ENCODE measurements at regions not wholly inside any gene's neighbourhood (a gene's known extent, or its start where the extent isn't known, plus 50 kb on each side); places are given as distances from the start of the nearest gene placed in this dataset.
A peak's percentile ranks its signal among the peaks of the same experiment; 100 is the strongest.

DNA sequence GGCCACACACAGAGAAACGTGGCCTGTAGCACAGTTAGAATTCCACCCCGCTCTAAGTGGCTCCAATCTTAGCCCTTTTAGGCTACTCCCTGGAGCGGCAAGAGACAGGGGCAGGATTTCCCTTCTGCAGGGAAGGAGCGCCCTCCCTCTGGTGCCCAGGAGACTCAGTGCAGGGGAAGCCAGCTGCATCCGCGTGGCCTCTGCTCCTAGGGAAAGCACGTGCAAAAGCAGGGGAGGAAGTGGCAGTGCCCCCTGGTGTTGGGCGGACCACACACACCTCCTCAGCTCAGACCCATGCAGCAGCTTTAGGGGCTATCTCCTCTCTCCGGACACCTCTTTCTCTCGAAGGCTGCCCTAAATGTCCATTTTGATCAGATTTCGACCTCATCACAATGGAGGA, 50.0 kb downstream of the SPRING1 start:
- H3K4me3 ChIP-seq (ENCODE audit: extremely low read depth in 1 of 4, insufficient read depth in 2 of 4, low read depth in 3 of 4, low read length in 4 of 4), result no peak overlapping the region
- H3K27ac ChIP-seq (ENCODE audit: low read depth, low read length), result no peak overlapping the region
- peak overlapping the region; percentile 43; the same call in 1 of the 2 replicates for H2BK12ac ChIP-seq (ENCODE audit: low read depth, low read length)
- H3K79me1 ChIP-seq (ENCODE audit: low read depth, low read length), result no peaks in the 10 kb centered on the region
- H2AFZ ChIP-seq (ENCODE audit: low read length), result 0 out of 2 replicates have a peak overlapping the region, but pooled peaks have one; percentile 36
- H4K91ac ChIP-seq (replicated peaks; ENCODE audit: insufficient read length, low read length), result peak overlapping the region; percentile 8
- H2BK5ac ChIP-seq (ENCODE audit: low read depth, low read length), result no peak overlapping the region
- H3K23ac ChIP-seq (ENCODE audit: insufficient read length), result no peak overlapping the region
- peaks cover 0 to 2% (median 0%) of the 10 kb centered on the region in 4 experiments; a peak in 2 of 7 replicates for H3K4me1 ChIP-seq (replicated peaks in 1 of 4; ENCODE audit: control insufficient read depth in 3 of 4, insufficient read depth in 4 of 4, low read length in 3 of 4)
- FAIRE-seq (peak; percentile 76), DNase-seq (ENCODE audit: low read depth in 1 of 2, low spot score in 2 of 2) (peak; percentile 76 to 92)
- H3K18ac ChIP-seq (ENCODE audit: extremely low read depth, low read length), result no peak overlapping the region
- no peaks in the 10 kb centered on the region for H4K20me1 ChIP-seq (replicated peaks in 1 of 2; ENCODE audit: control insufficient read depth in 1 of 2, insufficient read depth in 2 of 2, low read length in 2 of 2)
- H2AK5ac ChIP-seq (ENCODE audit: low read depth, low read length), result no peak overlapping the region; the same call in 1 of the 2 replicates
- 48% methylated on average over 11 of the region's 11 CpGs; no CpG with 5 or more reads in 1 of the 2 experiments for WGBS, 2 experiments (ENCODE audit: extremely low coverage in 1 of 2, insufficient coverage in 1 of 2, insufficient read length in 1 of 2, insufficient replicate concordance in 2 of 2, low coverage in 1 of 2, low lambda C conversion rate in 2 of 2, missing lambda C conversion rate in 1 of 2)
- H3K27me3 ChIP-seq (replicated peaks in 1 of 4; ENCODE audit: control insufficient read depth in 3 of 4, extremely low read depth in 1 of 4, insufficient read depth in 3 of 4, low read length in 3 of 4), result 0 out of 7 replicates have a peak, but pooled peaks cover 0 to 3% (median 0%) of the 10 kb centered on the region in 4 experiments
- CTCF ChIA-PET (ENCODE audit: partially characterized antibody), result interaction anchor here (0.6 to 1.9 kb wide), 44 partner anchors 9 to 1415 kb away, joined by 3 to 19 read pairs (median 4); no protein-coding TSS in a partner anchor
- no peak overlapping the region; the same call in 1 of the 2 replicates for H2BK20ac ChIP-seq (ENCODE audit: low read length)
- H3K9me3 ChIP-seq (ENCODE audit: insufficient read depth in 2 of 2, low read depth in 1 of 2, low read length in 1 of 2), result no peaks in the 10 kb centered on the region
- H3K14ac ChIP-seq (ENCODE audit: insufficient read length), result no peak overlapping the region
- POLR2A ChIA-PET (ENCODE audit: partially characterized antibody), result interaction anchor here (0.9 to 1.2 kb wide), 2 partner anchors 38 to 108 kb away, joined by 3 read pairs; no protein-coding TSS in a partner anchor
- H3K79me2 ChIP-seq (ENCODE audit: control insufficient read depth in 1 of 2, insufficient read depth in 2 of 2, low read length in 2 of 2), result no peaks in the 10 kb centered on the region
- no peaks in the 10 kb centered on the region for H3K23me2 ChIP-seq (ENCODE audit: low read depth, low read length)
- H4K8ac ChIP-seq (ENCODE audit: extremely low read depth, insufficient read depth, low read length), result no peak overlapping the region
- H3K36me3 ChIP-seq (ENCODE audit: control insufficient read depth in 2 of 4, insufficient read depth in 4 of 4, low read length in 3 of 4), result no peaks in the 10 kb centered on the region
- H3K4ac ChIP-seq (replicated peaks; ENCODE audit: insufficient read length, low read depth, low read length), result no peak overlapping the region
- H3K4me2 ChIP-seq (ENCODE audit: insufficient read depth in 1 of 2, low read depth in 2 of 2, low read length in 2 of 2), result no peak overlapping the region
- no peak overlapping the region for H3K9ac ChIP-seq (replicated peaks in 1 of 4; ENCODE audit: extremely low read depth in 1 of 4, low read depth in 3 of 4, low read length in 3 of 4)
- no peak overlapping the region for H2BK120ac ChIP-seq (replicated peaks; ENCODE audit: low read depth, low read length)
- 0 out of 2 replicates have a peak overlapping the region, but pooled peaks have one; percentile 25 for H2BK15ac ChIP-seq (ENCODE audit: low read length)
- no peak overlapping the region for H3K56ac ChIP-seq (replicated peaks; ENCODE audit: insufficient read length, low read depth, low read length)
- H4K5ac ChIP-seq (ENCODE audit: insufficient read length, low read depth, low read length), result no peak overlapping the region
- TF ChIP-seq CREB1 (IDR thresholded peaks at IDR 0.05), result peak; percentile 49; the same call in 1 of the 2 replicates
- TF ChIP-seq SIN3A (conservative IDR thresholded peaks at IDR 0.05 in 1 of 2, IDR thresholded peaks at IDR 0.05 in 1 of 2; ENCODE audit: low read depth in 1 of 2, low read length in 2 of 2), result peak in 1 of 2 experiments; percentile 84; a peak in 2 of 4 replicates
- no peak for TF ChIP-seq RBBP5 (IDR thresholded peaks at IDR 0.05; ENCODE audit: borderline replicate concordance, low read depth, low read length)
- TF ChIP-seq ATF3 (IDR thresholded peaks at IDR 0.05; ENCODE audit: insufficient read depth, low read depth, low read length), result no peak
- TF ChIP-seq POU5F1 (IDR thresholded peaks at IDR 0.05; ENCODE audit: low read depth, low read length), result no peak
- peak; percentile 65; the same call in 1 of the 2 replicates for TF ChIP-seq SP2 (IDR thresholded peaks at IDR 0.05; ENCODE audit: low read length)
- peak; percentile 94 to 100 (median 99) for TF ChIP-seq CTCF (IDR thresholded peaks at IDR 0.05; ENCODE audit: control extremely low read depth in 1 of 3, insufficient read depth in 1 of 3, low read depth in 1 of 3, low read length in 3 of 3)
- TF ChIP-seq E2F6 (IDR thresholded peaks at IDR 0.05), result peak; percentile 90
- TF ChIP-seq SIRT6 (IDR thresholded peaks at IDR 0.05; ENCODE audit: low read length), result no peak

Measured in H1 (cell line).